Astrocyte (in vitro differentiated cells and primary cell): ENCODE measurements at regions not wholly inside any gene's neighbourhood (a gene's known extent, or its start where the extent isn't known, plus 50 kb on each side); places are given as distances from the start of the nearest gene placed in this dataset.

Experiments used
- DNase-seq: peaks from one replicate; pipeline ENCODE4 v3.0.0-alpha.2; 2010; ENCODE audit warnings: low read depth
- FAIRE-seq: peaks from 2 replicates; lab custom pipeline; 2011; peaks lifted over from hg19 to GRCh38; lab: Jason Lieb, UNC
- H2AFZ ChIP-seq: 2 replicates; pipeline ENCODE4 v1.6.0; 2012; ENCODE audit warnings: low read depth, low read length, inconsistent platforms
- H3K27ac ChIP-seq: 2 replicates; pipeline ENCODE4 v1.5.1; 2011; ENCODE audit warnings: low read depth, low read length, inconsistent platforms
- H3K27me3 ChIP-seq: 2 replicates; pipeline ENCODE4 v1.6.0; 2011; ENCODE audit warnings: low read length, inconsistent platforms; ENCODE audit not compliant: insufficient read depth
- H3K36me3 ChIP-seq: 2 replicates; pipeline ENCODE4 v1.5.1; 2011; ENCODE audit warnings: low read length, inconsistent platforms; ENCODE audit not compliant: insufficient read depth
- H3K4me1 ChIP-seq: 2 replicates; pipeline ENCODE4 v1.5.1; 2011; ENCODE audit warnings: low read length, inconsistent platforms; ENCODE audit not compliant: insufficient read depth
- H3K4me2 ChIP-seq: 2 replicates; pipeline ENCODE4 v1.6.0; 2012; ENCODE audit warnings: low read length, inconsistent platforms
- H3K4me3 ChIP-seq: 2 replicates; pipeline ENCODE4 v1.5.1; 2011; ENCODE audit warnings: low read depth, mild to moderate bottlenecking, low read length, inconsistent platforms; ENCODE audit not compliant: insufficient read depth
- H3K79me2 ChIP-seq: 2 replicates; pipeline ENCODE4 v1.6.0; 2012; ENCODE audit warnings: mild to moderate bottlenecking, low read length, inconsistent platforms; ENCODE audit not compliant: insufficient read depth
- H3K9ac ChIP-seq: 2 replicates; pipeline ENCODE4 v1.6.0; 2012; ENCODE audit warnings: mild to moderate bottlenecking, low read length, inconsistent platforms
- H3K9me3 ChIP-seq: 2 replicates; pipeline ENCODE4 v1.5.1; 2012; ENCODE audit warnings: low read depth, mild to moderate bottlenecking, low read length, inconsistent platforms; ENCODE audit not compliant: insufficient read depth
- H4K20me1 ChIP-seq: 2 replicates; pipeline ENCODE4 v1.6.0; 2012; ENCODE audit warnings: low read length, inconsistent platforms; ENCODE audit not compliant: insufficient read depth
- H3K27ac Mint-ChIP-seq: one replicate; pipeline ENCODE4 v1.8.0; 2021; ENCODE audit warnings: mild to moderate bottlenecking, mixed read lengths; ENCODE audit not compliant: unreplicated experiment
- H3K27me3 Mint-ChIP-seq: one replicate; pipeline ENCODE4 v1.8.0; 2021; ENCODE audit warnings: low read depth, mixed read lengths; ENCODE audit not compliant: unreplicated experiment
- H3K36me3 Mint-ChIP-seq: one replicate; pipeline ENCODE4 v1.8.0; 2021; ENCODE audit warnings: low read depth, mixed read lengths; ENCODE audit not compliant: unreplicated experiment
- H3K4me1 Mint-ChIP-seq: one replicate; pipeline ENCODE4 v1.8.0; 2021; ENCODE audit warnings: low read depth, mixed read lengths; ENCODE audit not compliant: unreplicated experiment
- H3K4me3 Mint-ChIP-seq: one replicate; pipeline ENCODE4 v1.8.0; 2021; ENCODE audit warnings: mild to moderate bottlenecking, moderate library complexity, mixed read lengths; ENCODE audit not compliant: unreplicated experiment
- H3K9me3 Mint-ChIP-seq: one replicate; pipeline ENCODE4 v1.8.0; 2021; ENCODE audit warnings: mild to moderate bottlenecking, mixed read lengths; ENCODE audit not compliant: unreplicated experiment
- EZH2 ChIP-seq: IDR thresholded peaks from 2 replicates; pipeline ENCODE4 v1.6.1; 2012; ENCODE audit warnings: mild to moderate bottlenecking, low read length, inconsistent platforms; ENCODE audit not compliant: insufficient read depth
- TF ChIP-seq, protein P1 (sequence below): IDR thresholded peaks from 2 replicates; pipeline ENCODE4 v1.5.1; 2011; ENCODE audit warnings: low read depth, mild to moderate bottlenecking, inconsistent platforms, low read length, moderate library complexity; ENCODE audit not compliant: insufficient read depth

DNA sequence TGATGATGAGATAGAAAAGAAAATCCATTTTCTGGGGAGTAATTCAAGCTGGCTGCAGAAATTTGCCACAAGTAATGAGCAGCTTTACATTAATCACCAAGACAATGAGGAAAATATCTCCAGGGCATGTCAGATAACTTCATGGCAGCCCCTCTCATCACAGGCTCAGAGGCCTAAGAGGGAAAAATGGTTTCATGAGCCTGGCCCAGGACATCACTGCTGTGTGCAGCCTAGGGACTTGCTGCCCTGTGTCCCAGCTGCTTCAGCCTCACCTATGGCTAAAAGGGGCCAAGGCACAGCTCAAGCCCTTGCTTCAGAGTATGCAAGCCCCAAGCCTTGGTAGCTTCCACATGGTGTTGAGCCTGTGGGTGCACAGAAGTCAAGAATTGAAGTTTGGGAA is 161.7 kb downstream of the OPA1 start:
- Histone ChIP-seq H2AFZ (no peak overlapping the region), H3K9me3 (no peaks in the 10 kb centered on the region), H3K4me1 (no peaks in the 10 kb centered on the region), H3K4me2 (no peak overlapping the region), H3K4me3 (no peak overlapping the region), H3K27me3 (no peaks in the 10 kb centered on the region), H3K9ac (no peak overlapping the region), H3K27ac (no peak overlapping the region), H3K79me2 (no peaks in the 10 kb centered on the region), H3K36me3 (no peaks in the 10 kb centered on the region), H4K20me1 (no peaks in the 10 kb centered on the region)
- Mint-ChIP-seq H3K4me1 (no peaks in the 10 kb centered on the region), H3K27ac (no peak overlapping the region), H3K36me3 (no peaks in the 10 kb centered on the region), H3K4me3 (no peak overlapping the region), H3K27me3 (peaks cover 8% of the 10 kb centered on the region), H3K9me3 (peaks cover 28% of the 10 kb centered on the region)
- DNase-seq (no peak), FAIRE-seq (no peak)
- no peak for TF ChIP-seq EZH2
- TF ChIP-seq, protein P1, sequence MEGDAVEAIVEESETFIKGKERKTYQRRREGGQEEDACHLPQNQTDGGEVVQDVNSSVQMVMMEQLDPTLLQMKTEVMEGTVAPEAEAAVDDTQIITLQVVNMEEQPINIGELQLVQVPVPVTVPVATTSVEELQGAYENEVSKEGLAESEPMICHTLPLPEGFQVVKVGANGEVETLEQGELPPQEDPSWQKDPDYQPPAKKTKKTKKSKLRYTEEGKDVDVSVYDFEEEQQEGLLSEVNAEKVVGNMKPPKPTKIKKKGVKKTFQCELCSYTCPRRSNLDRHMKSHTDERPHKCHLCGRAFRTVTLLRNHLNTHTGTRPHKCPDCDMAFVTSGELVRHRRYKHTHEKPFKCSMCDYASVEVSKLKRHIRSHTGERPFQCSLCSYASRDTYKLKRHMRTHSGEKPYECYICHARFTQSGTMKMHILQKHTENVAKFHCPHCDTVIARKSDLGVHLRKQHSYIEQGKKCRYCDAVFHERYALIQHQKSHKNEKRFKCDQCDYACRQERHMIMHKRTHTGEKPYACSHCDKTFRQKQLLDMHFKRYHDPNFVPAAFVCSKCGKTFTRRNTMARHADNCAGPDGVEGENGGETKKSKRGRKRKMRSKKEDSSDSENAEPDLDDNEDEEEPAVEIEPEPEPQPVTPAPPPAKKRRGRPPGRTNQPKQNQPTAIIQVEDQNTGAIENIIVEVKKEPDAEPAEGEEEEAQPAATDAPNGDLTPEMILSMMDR: no peak

DNA sequence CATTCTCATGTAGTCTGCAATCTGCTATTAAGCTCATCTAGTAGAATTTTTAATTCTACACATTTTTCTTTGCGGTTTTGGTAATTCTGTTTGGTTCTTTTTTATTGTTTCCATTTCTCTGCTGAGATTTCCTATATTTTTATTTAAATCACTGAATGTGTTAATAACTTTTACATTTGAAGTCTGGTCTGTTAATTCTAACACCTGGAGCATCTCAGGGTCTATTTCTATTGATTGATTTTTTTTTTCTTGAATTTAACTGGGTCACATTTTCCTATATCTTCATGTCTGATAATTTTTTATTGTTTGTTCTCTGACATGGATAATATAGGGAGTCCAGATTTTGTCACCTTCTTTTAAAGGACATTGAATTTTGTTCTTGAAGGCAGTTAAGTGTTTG is 163.5 kb downstream of the OPA1 start:
- H3K27ac ChIP-seq: no peak overlapping the region
- DNase-seq: no peak
- H4K20me1 ChIP-seq: no peaks in the 10 kb centered on the region
- no peak overlapping the region for H3K4me3 ChIP-seq
- Mint-ChIP-seq H3K4me3 (no peak overlapping the region), H3K36me3 (no peaks in the 10 kb centered on the region), H3K9me3 (peaks cover 31% of the 10 kb centered on the region), H3K27me3 (peaks cover 10% of the 10 kb centered on the region), H3K4me1 (no peaks in the 10 kb centered on the region), H3K27ac (no peak overlapping the region)
- TF ChIP-seq EZH2: no peak
- TF ChIP-seq, protein P1: no peak
- no peaks in the 10 kb centered on the region for H3K9me3 ChIP-seq
- no peak overlapping the region for H3K4me2 ChIP-seq
- H2AFZ ChIP-seq: no peak overlapping the region
- H3K27me3 ChIP-seq: no peaks in the 10 kb centered on the region
- H3K79me2 ChIP-seq: no peaks in the 10 kb centered on the region
- H3K9ac ChIP-seq: no peak overlapping the region
- no peaks in the 10 kb centered on the region for H3K4me1 ChIP-seq
- no peaks in the 10 kb centered on the region for H3K36me3 ChIP-seq
- no peak for FAIRE-seq

DNA sequence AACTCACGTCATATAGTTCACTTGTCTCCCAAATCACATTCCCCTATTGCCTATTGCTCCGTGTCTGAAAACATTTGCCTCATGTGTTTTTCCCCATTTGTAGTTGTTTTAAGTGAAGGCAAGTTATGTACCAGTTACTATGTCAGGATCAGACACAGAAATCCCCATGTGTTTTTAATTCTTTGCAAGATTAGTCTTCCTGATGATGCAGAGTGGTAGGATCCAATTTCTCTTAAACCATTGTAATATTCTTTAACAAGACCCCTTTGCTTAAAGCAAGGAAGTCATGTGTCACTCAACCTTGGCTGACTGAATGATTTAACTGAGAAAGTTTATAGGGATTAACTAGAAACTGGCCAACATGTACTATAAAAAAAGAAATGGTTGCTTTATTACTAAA is 164.4 kb downstream of the OPA1 start:
- no peaks in the 10 kb centered on the region for H3K27me3 ChIP-seq
- peaks cover 10% of the 10 kb centered on the region for H3K27me3 Mint-ChIP-seq
- no peaks in the 10 kb centered on the region for H3K36me3 Mint-ChIP-seq
- H3K4me3 Mint-ChIP-seq: no peak overlapping the region
- no peak overlapping the region for H2AFZ ChIP-seq
- no peak for FAIRE-seq
- H3K27ac Mint-ChIP-seq: no peak overlapping the region
- no peaks in the 10 kb centered on the region for H3K9me3 ChIP-seq
- no peak for DNase-seq
- H3K4me2 ChIP-seq: no peak overlapping the region
- H3K9ac ChIP-seq: no peak overlapping the region
- TF ChIP-seq, protein P1: no peak
- TF ChIP-seq EZH2: no peak
- no peaks in the 10 kb centered on the region for H4K20me1 ChIP-seq
- no peaks in the 10 kb centered on the region for H3K36me3 ChIP-seq
- H3K4me1 ChIP-seq: no peaks in the 10 kb centered on the region
- peaks cover 32% of the 10 kb centered on the region for H3K9me3 Mint-ChIP-seq
- H3K27ac ChIP-seq: no peak overlapping the region
- no peaks in the 10 kb centered on the region for H3K4me1 Mint-ChIP-seq
- H3K79me2 ChIP-seq: no peaks in the 10 kb centered on the region
- no peak overlapping the region for H3K4me3 ChIP-seq
